Lung (tissue), 11 donors: ENCODE measurements at regions not wholly inside any gene's neighbourhood (a gene's known extent, or its start where the extent isn't known, plus 50 kb on each side); places are given as distances from the start of the nearest gene placed in this dataset.

Experiments used
- ATAC-seq: fragments of 200-7000 bp; cut with Tn5 transposase; one replicate; pipeline ENCODE4 v1.9.1; 2020; ENCODE audit warnings: moderate number of reproducible peaks; ENCODE audit not compliant: insufficient read depth, low FRiP score
- DNase-seq, 3 donors: peaks; one replicate each; pipeline ENCODE4 v3.0.0-alpha.2; 2013 to 2017
- H3K27ac ChIP-seq, 2 donors: one replicate each; pipeline ENCODE4 v1.5.1; 2013; ENCODE audit warnings: mild to moderate bottlenecking in 2 of 2, moderate library complexity in 2 of 2, control low read depth in 1 of 2, inconsistent platforms in 1 of 2, low read depth in 1 of 2, low read length in 1 of 2
- H3K27me3 ChIP-seq, 3 donors: one replicate each; pipeline ENCODE4 v1.5.1; 2013; ENCODE audit warnings: low read length in 2 of 3; ENCODE audit not compliant: control insufficient read depth in 3 of 3, insufficient read depth in 3 of 3
- H3K36me3 ChIP-seq, 4 donors: one replicate each; pipeline ENCODE4 v1.5.1; 2013; ENCODE audit warnings: low read length in 4 of 4, mild to moderate bottlenecking in 1 of 4, moderate library complexity in 1 of 4; ENCODE audit not compliant: control insufficient read depth in 4 of 4, insufficient read depth in 4 of 4
- H3K4me1 ChIP-seq, 5 donors: one replicate each; pipeline ENCODE4 v1.5.1; 2013; ENCODE audit warnings: low read length in 5 of 5, mild to moderate bottlenecking in 2 of 5, moderate library complexity in 1 of 5; ENCODE audit not compliant: control insufficient read depth in 5 of 5, insufficient read depth in 5 of 5
- H3K4me3 ChIP-seq: one replicate; pipeline ENCODE4 v1.5.1; 2013; ENCODE audit warnings: mild to moderate bottlenecking, control low read depth, moderate library complexity
- H3K9ac ChIP-seq, 2 donors: one replicate each; pipeline ENCODE4 v1.5.1; 2013; ENCODE audit warnings: low read length in 2 of 2, control low read depth in 1 of 2; ENCODE audit not compliant: insufficient read depth in 1 of 2
- H3K9me3 ChIP-seq, 4 donors: one replicate each; pipeline ENCODE4 v1.5.1; 2013; ENCODE audit warnings: low read length in 3 of 4, mild to moderate bottlenecking in 1 of 4, moderate library complexity in 1 of 4; ENCODE audit not compliant: control insufficient read depth in 4 of 4, insufficient read depth in 3 of 4
- WGBS, 2 donors: extraction: QIAGEN DNeasy Blood & Tissue Kit; methylation state at CpG; one replicate each; pipeline ENCODE4 v1.1.7; 2013; 5-methylcytosine and 5-hydroxymethylcytosine counted together
- TF ChIP-seq, protein P1 (sequence below): IDR thresholded peaks from 2 replicates; pipeline ENCODE4 v1.5.1; 2012; ENCODE audit warnings: mild to moderate bottlenecking; ENCODE audit errors: control extremely low read depth, extremely low read depth
- donor health status: control.
- donor health status: control.
- donor health status: Bipolar disorder and iron deficiency.
- donor health status: healthy.
- donor health status: DM: yes; HTN: yes; CAD: no.

DNA sequence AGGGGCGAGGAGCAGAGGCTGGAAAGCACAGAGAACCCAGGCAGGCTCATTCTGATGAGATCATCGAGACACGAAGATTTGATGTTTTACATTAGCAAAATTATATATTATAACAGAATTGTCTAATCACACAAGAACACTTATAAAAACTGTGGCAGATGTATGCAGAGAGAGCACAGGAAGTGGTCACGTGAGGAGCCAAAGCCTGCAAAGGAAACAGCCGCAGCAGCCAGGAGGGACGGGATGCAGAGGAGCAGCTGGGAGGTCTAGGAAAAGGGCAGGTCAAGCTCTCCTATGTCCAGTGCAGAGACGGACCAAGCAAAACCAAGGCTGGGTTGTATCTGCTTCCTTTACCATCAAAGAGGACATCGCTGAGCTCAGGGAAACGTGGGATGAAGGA, 355.1 kb upstream of the MYT1L start:
- Histone ChIP-seq H3K4me3 (no peak overlapping the region), H3K36me3 (no peaks in the 10 kb centered on the region), H3K9me3 (no peaks in the 10 kb centered on the region), H3K4me1 (no peaks in the 10 kb centered on the region), H3K27ac (no peak overlapping the region), H3K27me3 (peaks cover 0 to 3% (median 0%) of the 10 kb centered on the region in 3 donors), H3K9ac (no peak overlapping the region)
- TF ChIP-seq, protein P1, sequence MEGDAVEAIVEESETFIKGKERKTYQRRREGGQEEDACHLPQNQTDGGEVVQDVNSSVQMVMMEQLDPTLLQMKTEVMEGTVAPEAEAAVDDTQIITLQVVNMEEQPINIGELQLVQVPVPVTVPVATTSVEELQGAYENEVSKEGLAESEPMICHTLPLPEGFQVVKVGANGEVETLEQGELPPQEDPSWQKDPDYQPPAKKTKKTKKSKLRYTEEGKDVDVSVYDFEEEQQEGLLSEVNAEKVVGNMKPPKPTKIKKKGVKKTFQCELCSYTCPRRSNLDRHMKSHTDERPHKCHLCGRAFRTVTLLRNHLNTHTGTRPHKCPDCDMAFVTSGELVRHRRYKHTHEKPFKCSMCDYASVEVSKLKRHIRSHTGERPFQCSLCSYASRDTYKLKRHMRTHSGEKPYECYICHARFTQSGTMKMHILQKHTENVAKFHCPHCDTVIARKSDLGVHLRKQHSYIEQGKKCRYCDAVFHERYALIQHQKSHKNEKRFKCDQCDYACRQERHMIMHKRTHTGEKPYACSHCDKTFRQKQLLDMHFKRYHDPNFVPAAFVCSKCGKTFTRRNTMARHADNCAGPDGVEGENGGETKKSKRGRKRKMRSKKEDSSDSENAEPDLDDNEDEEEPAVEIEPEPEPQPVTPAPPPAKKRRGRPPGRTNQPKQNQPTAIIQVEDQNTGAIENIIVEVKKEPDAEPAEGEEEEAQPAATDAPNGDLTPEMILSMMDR = no peak
- no peak for ATAC-seq
- no peak for DNase-seq
- 19 to 39% methylated on average over 9 of the region's 9 CpGs for WGBS, 2 donors

DNA sequence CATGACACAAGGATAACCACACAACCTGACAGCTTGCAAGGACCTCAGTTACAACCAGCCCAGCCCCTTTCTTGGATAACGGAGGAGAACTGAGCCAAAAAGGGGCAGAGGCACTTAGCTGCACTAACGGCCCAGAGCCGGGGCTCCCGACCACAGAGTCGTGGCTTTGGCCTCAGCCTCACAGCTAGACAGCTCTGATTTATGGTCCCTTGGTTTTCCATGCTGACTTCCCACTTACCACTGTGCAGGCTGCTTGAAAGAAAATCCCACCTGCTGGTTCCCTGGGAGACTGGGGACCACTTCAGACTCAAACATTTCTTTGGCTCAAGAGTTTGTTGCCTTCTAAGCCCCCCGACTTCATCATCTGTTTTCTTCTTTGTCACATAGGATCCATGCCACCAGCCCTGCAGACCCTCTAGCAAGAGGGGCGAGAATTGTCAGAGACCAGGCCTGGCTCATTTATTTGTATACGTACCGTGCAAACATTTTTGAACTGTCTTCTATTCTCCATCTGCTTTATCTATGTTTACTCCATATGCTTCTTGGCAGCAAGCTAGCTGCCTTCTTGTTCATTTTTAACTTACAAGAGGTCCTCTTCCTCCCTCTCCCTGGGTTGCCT, 352.6 kb upstream of the MYT1L start:
- H3K27ac ChIP-seq = no peak overlapping the region
- no peaks in the 10 kb centered on the region for H3K36me3 ChIP-seq
- 37 to 50% methylated on average over 9 of the region's 9 CpGs for WGBS, 2 donors
- peaks cover 0 to 3% (median 0%) of the 10 kb centered on the region in 3 donors for H3K27me3 ChIP-seq
- no peak overlapping the region for H3K9ac ChIP-seq
- peaks cover 0 to 3% (median 0%) of the 10 kb centered on the region in 5 donors for H3K4me1 ChIP-seq
- H3K4me3 ChIP-seq = no peak overlapping the region
- TF ChIP-seq, protein P1 = no peak
- DNase-seq (no peak), ATAC-seq (no peak)
- no peaks in the 10 kb centered on the region for H3K9me3 ChIP-seq

DNA sequence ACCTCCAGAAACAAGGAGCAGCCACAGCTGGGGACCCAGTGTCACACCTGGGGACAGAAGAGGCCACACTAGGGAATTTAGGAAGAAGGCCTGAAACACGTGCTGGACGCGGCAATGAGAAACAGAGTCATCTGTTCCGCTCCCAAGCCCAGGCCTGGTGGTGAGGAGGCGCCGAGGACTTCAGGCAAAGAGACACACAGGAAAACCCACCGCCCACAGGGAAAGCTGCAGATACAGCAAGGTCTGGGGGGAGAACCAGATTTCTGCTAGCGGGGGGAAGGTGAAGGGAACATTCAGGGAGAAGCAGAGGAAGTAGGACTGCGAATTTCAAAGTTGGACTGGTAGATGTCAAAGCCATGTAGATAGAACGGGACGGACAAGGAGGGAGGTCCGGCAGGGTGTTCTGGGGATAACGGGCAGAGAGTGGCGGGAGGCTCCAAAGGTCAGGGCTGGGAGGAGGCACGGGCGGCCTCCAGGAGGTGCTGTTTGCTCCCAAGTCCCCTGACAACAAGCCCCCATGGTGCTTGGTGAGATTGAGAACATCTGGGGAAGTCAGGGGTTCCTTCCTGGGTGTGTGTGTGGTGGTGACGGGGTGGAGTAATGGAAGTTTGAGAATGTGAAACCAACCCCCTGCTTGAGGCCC, 351.7 kb upstream of the MYT1L start:
- H3K27ac ChIP-seq = no peak overlapping the region
- DNase-seq (no peak), ATAC-seq (no peak)
- 92 to 93% methylated on average over 17 of the region's 17 CpGs for WGBS, 2 donors
- H3K4me1 ChIP-seq = peaks cover 0 to 3% (median 0%) of the 10 kb centered on the region in 5 donors
- TF ChIP-seq, protein P1 = no peak
- H3K9ac ChIP-seq = no peak overlapping the region
- no peaks in the 10 kb centered on the region for H3K9me3 ChIP-seq
- peaks cover 0 to 3% (median 0%) of the 10 kb centered on the region in 3 donors for H3K27me3 ChIP-seq
- H3K36me3 ChIP-seq = no peaks in the 10 kb centered on the region
- no peak overlapping the region for H3K4me3 ChIP-seq
